GM06990 (cell line): ENCODE measurements at regions not wholly inside any gene's neighbourhood (a gene's known extent, or its start where the extent isn't known, plus 50 kb on each side); places are given as distances from the start of the nearest gene placed in this dataset.

ENCODE experiments used
- DNase-seq: peaks from one replicate; pipeline ENCODE4 v3.0.0-alpha.2; 2011; ENCODE audit not compliant: insufficient read length; ENCODE audit errors: extremely low read depth
- H3K27me3 ChIP-seq: replicated peaks from 2 replicates; pipeline ENCODE4 v1.6.0; 2011; ENCODE audit warnings: low read length; ENCODE audit not compliant: control insufficient read depth, insufficient read depth
- H3K36me3 ChIP-seq: 2 replicates; pipeline ENCODE4 v1.5.1; 2011; ENCODE audit warnings: low read length; ENCODE audit not compliant: control insufficient read depth, insufficient read depth
- H3K4me3 ChIP-seq: replicated peaks from 2 replicates; pipeline ENCODE4 v1.5.1; 2011; ENCODE audit warnings: low read depth, mild to moderate bottlenecking, control low read depth, low read length
- CTCF ChIP-seq: IDR thresholded peaks from 2 replicates; pipeline ENCODE4 v1.5.1; 2011; ENCODE audit warnings: low read length, control low read depth, mild to moderate bottlenecking, inconsistent platforms; ENCODE audit not compliant: insufficient read depth, poor library complexity, severe bottlenecking

DNA sequence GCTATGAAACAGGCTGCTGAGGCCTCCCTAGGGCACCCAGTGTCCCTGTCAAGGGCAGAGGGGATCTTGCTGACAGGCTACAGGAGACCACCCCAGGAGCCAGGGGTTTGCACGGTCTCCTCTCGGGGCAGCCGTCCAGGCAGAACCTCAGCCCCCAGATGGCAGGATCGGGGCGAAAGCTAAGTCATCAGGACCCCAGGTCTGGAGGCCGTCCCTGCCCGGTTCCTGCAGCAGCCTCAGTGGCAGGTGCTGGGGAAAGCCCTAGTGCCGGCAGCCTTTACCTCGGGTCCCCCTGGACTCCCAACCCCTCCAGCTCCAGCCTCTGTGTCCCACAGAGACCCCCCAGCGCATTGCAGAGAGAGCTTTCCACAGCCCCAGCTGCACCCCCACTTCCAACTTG, 103.8 kb upstream of the C14orf180 start:
- H3K4me3 ChIP-seq: no peak overlapping the region
- no peaks in the 10 kb centered on the region for H3K27me3 ChIP-seq
- TF ChIP-seq CTCF: no peak
- DNase-seq: no peak
- no peaks in the 10 kb centered on the region for H3K36me3 ChIP-seq

DNA sequence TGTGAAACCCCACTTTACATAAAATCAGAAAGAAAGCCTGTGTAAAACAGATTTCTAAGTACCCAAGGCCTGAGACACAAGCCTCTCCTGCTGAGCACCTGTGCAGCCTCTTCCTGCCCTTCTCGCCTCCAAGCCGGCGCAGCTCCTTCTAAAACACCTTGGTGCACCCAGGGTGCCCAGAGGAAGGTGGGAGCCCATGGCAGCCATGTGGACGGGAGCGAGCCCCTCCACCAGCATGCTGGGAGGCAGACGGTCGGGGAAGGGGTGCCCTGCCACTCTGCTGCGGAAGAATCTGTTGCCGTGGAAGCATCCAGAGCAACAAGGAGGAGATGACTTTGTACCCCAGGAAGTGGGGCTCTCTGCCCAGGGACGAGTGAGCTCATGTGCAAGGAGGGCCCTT, 103.1 kb upstream of the C14orf180 start:
- Histone ChIP-seq H3K27me3 (no peaks in the 10 kb centered on the region), H3K4me3 (no peak overlapping the region), H3K36me3 (no peaks in the 10 kb centered on the region)
- no peak for DNase-seq
- no peak for TF ChIP-seq CTCF

DNA sequence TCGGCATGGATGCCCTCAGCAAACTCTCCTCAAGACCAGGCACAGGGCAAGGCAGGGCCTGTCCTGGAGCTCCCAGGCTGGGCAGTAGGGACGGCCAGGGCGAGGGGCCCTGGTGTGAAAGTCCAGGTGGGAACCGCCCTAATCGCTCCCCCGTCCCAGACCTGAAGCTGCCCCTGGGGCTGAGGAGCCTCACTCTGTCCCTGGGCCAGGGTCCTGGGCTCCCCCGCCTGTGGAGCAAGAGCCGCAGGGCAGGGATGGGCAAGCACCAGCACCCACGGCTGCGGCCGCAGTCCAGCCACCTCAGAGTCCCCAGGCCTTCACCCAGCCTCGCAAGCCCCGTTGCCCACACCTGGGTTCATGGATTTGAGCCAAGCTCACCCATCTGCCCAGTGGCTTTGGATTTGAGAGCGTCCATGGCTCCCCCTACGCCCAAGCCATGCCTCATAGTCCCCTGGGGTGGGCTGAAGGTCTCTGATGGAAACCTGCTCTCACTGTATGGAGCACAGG, 102.4 kb upstream of the C14orf180 start:
- H3K27me3 ChIP-seq: no peaks in the 10 kb centered on the region
- no peak overlapping the region for H3K4me3 ChIP-seq
- no peak for DNase-seq
- H3K36me3 ChIP-seq: no peaks in the 10 kb centered on the region
- TF ChIP-seq CTCF: no peak

GRCh38 chr14:104477666-104478380, 101.7 kb upstream of the C14orf180 start:
- no peak for TF ChIP-seq CTCF
- no peaks in the 10 kb centered on the region for H3K27me3 ChIP-seq
- no peak overlapping the region for H3K4me3 ChIP-seq
- no peak for DNase-seq
- H3K36me3 ChIP-seq: no peaks in the 10 kb centered on the region

- Histone ChIP-seq H3K27me3 (no peaks in the 10 kb centered on the region), H3K36me3 (no peaks in the 10 kb centered on the region), H3K4me3 (no peak overlapping the region)
- TF ChIP-seq CTCF: no peak
- no peak for DNase-seq
Observed at GRCh38 chr14:104478656-104479055, 100.9 kb upstream of the C14orf180 start.

- H3K36me3 ChIP-seq: no peaks in the 10 kb centered on the region
- DNase-seq: no peak
- no peak overlapping the region for H3K4me3 ChIP-seq
- TF ChIP-seq CTCF: no peak
- no peaks in the 10 kb centered on the region for H3K27me3 ChIP-seq
Observed at GRCh38 chr14:104479901-104480300, 99.7 kb upstream of the C14orf180 start.
